MM.1S (cell line): ENCODE measurements at regions not wholly inside any gene's neighbourhood (a gene's known extent, or its start where the extent isn't known, plus 50 kb on each side); places are given as distances from the start of the nearest gene placed in this dataset.

Experiments
- DNase-seq: peaks from one replicate; pipeline ENCODE4 v3.0.0-alpha.2; 2015
- H2AFZ ChIP-seq: fragments of 300-600 bp; sonication (generic); 2 replicates; pipeline ENCODE4 v1.6.0; 2016; ENCODE audit warnings: antibody characterized with exemption, low read length
- H3F3A ChIP-seq: fragments of 300-600 bp; sonication (generic); 2 replicates; pipeline ENCODE4 v1.6.1; 2016; ENCODE audit warnings: mild to moderate bottlenecking, antibody characterized with exemption, low read length, moderate library complexity, mixed read lengths; ENCODE audit not compliant: insufficient read depth
- H3K27ac ChIP-seq: fragments of 300-600 bp; sonication (generic); 2 replicates; pipeline ENCODE4 v1.5.1; 2016; ENCODE audit warnings: mild to moderate bottlenecking, low read length
- H3K27me3 ChIP-seq: fragments of 300-600 bp; sonication (generic); replicated peaks from 2 replicates; pipeline ENCODE4 v1.6.0; 2016; ENCODE audit warnings: low read length; ENCODE audit not compliant: insufficient read depth
- H3K36me3 ChIP-seq: fragments of 300-600 bp; sonication (generic); replicated peaks from 2 replicates; pipeline ENCODE4 v1.6.1; 2016; ENCODE audit warnings: mild to moderate bottlenecking, low read length, mixed read lengths; ENCODE audit not compliant: insufficient read depth
- H3K4me1 ChIP-seq: fragments of 300-600 bp; sonication (generic); 2 replicates; pipeline ENCODE4 v1.6.1; 2016; ENCODE audit warnings: low read length, mixed read lengths
- H3K4me2 ChIP-seq: fragments of 300-600 bp; sonication (generic); 2 replicates; pipeline ENCODE4 v1.6.0; 2016; ENCODE audit warnings: low read depth, low read length
- H3K4me3 ChIP-seq: fragments of 300-600 bp; sonication (generic); 2 replicates; pipeline ENCODE4 v1.5.1; 2016; ENCODE audit warnings: low read length, mixed read lengths
- H3K79me2 ChIP-seq: fragments of 300-600 bp; sonication (generic); 2 replicates; pipeline ENCODE4 v1.6.1; 2016; ENCODE audit warnings: mixed run types, low read length, mixed read lengths
- H3K9ac ChIP-seq: fragments of 300-600 bp; sonication (generic); 2 replicates; pipeline ENCODE4 v1.6.1; 2016; ENCODE audit warnings: low read length, mixed read lengths
- H3K9me2 ChIP-seq: fragments of 300-600 bp; sonication (generic); replicated peaks from 2 replicates; pipeline ENCODE4 v1.6.1; 2016; ENCODE audit warnings: mild to moderate bottlenecking, low read length, mixed read lengths; ENCODE audit not compliant: insufficient read depth
- H3K9me3 ChIP-seq: fragments of 300-600 bp; sonication (generic); replicated peaks from 2 replicates; pipeline ENCODE4 v1.6.1; 2016; ENCODE audit warnings: mild to moderate bottlenecking, low read length, mixed read lengths; ENCODE audit not compliant: insufficient read depth
- H4K20me1 ChIP-seq: fragments of 300-600 bp; sonication (generic); 2 replicates; pipeline ENCODE4 v1.6.1; 2016; ENCODE audit warnings: mild to moderate bottlenecking, low read length, moderate library complexity, mixed read lengths; ENCODE audit not compliant: insufficient read depth
- EZH2 ChIP-seq: fragments of 300-600 bp; sonication (generic); optimal IDR thresholded peaks from 2 replicates; pipeline ENCODE3; 2017; ENCODE audit warnings: low read depth, mild to moderate bottlenecking, antibody characterized with exemption, low read length, mixed read lengths
- EZH2phosphoT487 ChIP-seq: fragments of 300-600 bp; sonication (generic); IDR thresholded peaks from 2 replicates; pipeline ENCODE4 v1.6.1; 2018; ENCODE audit warnings: antibody characterized with exemption, low read length
- TF ChIP-seq, protein P1 (sequence below): fragments of 300-600 bp; sonication (generic); IDR thresholded peaks from 2 replicates; pipeline ENCODE4 v1.5.1; 2016; ENCODE audit warnings: antibody characterized with exemption, low read length, mixed read lengths

DNA sequence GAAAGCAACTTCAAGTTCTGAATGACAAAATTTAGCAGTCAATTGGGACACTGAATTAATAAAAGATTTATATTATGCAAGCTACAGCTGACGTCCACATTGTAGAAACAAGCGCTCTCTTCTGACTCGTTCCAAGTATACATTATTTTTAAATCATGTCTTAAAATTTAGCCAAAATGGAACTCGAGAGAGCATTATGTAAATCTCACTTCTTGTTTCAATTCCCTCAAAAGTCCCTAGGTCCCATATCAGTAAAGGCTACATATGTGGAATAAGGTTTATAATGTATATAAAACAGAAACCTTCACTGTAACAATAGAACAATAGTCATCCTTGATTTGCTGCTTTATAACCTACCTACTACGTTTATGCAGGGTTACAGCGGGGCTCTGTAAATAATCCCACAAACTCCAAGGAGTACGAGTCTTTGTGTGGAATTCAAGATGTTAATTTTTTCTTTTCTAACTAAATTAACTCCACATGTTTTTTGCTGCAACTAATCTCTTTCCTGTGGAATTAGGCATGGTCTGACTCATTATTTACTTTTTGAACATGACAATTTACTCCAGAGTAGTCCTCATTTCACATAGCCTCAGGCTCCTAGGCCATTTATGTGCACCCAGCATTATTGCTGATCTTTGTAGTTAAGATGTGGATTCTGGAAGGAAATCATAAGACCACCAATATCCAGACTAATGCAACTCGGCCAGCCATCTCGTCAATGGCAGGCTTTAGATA, 785.1 kb downstream of the LTN1 start:
- Histone ChIP-seq H4K20me1 (no peaks in the 10 kb centered on the region), H3K27ac (no peak overlapping the region), H3K4me2 (no peak overlapping the region), H3K27me3 (no peaks in the 10 kb centered on the region), H3K9ac (no peak overlapping the region), H3K9me2 (no peaks in the 10 kb centered on the region; the same call in 1 of the 2 replicates), H3K4me3 (no peak overlapping the region), H3K9me3 (no peaks in the 10 kb centered on the region), H3K4me1 (no peaks in the 10 kb centered on the region), H3K79me2 (no peaks in the 10 kb centered on the region), H3K36me3 (no peaks in the 10 kb centered on the region), H3F3A (no peaks in the 10 kb centered on the region), H2AFZ (no peak overlapping the region)
- TF ChIP-seq, protein P1, sequence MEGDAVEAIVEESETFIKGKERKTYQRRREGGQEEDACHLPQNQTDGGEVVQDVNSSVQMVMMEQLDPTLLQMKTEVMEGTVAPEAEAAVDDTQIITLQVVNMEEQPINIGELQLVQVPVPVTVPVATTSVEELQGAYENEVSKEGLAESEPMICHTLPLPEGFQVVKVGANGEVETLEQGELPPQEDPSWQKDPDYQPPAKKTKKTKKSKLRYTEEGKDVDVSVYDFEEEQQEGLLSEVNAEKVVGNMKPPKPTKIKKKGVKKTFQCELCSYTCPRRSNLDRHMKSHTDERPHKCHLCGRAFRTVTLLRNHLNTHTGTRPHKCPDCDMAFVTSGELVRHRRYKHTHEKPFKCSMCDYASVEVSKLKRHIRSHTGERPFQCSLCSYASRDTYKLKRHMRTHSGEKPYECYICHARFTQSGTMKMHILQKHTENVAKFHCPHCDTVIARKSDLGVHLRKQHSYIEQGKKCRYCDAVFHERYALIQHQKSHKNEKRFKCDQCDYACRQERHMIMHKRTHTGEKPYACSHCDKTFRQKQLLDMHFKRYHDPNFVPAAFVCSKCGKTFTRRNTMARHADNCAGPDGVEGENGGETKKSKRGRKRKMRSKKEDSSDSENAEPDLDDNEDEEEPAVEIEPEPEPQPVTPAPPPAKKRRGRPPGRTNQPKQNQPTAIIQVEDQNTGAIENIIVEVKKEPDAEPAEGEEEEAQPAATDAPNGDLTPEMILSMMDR = no peak
- TF ChIP-seq EZH2phosphoT487 (no peak), EZH2 (no peak)
- no peak for DNase-seq

DNA sequence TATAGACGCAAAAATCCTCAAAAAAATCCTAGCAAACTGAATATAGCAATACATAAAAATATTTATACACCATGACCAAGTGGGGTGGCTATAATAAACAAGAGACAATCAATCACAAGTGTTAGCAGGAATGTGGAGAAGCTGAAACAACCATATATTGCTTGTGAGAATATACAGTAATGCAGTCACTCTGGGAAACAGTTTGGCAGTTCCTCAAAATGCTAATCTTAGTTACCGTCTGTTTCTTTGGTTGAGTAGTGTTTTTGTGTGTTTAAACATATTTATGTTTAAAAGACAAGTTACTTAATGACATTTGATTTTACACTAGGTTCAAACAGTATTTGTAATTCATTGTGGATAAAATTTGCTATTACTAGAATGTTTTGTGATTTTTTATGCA, 792.0 kb downstream of the LTN1 start:
- no peak for DNase-seq

DNA sequence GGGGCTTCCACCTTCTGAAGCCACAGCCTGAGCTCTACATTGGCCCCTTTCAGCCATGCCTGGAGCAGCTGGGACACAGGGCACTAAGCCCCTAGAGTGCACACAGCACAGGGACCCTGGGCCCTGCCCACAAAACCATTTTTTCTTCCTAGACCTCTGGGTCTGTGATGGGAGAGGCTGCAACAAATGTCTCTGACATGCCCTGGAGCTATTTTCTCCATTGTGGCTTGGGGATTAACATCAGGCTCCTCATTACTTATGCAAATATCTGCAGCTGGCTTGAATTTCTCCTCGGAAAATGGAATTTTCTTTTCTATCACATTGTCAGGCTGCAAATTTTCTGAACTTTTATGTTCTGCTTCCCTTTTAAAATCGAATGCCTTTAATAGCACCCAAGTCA, 795.7 kb downstream of the LTN1 start:
- Histone ChIP-seq H3K4me2 (no peak overlapping the region), H3K79me2 (no peaks in the 10 kb centered on the region), H3K36me3 (no peaks in the 10 kb centered on the region), H3K27ac (no peak overlapping the region), H3K9me2 (no peaks in the 10 kb centered on the region), H3K9me3 (no peaks in the 10 kb centered on the region), H4K20me1 (no peaks in the 10 kb centered on the region), H3K4me1 (no peaks in the 10 kb centered on the region), H3F3A (no peaks in the 10 kb centered on the region), H3K27me3 (no peaks in the 10 kb centered on the region), H3K4me3 (no peak overlapping the region), H3K9ac (no peak overlapping the region), H2AFZ (no peak overlapping the region)
- TF ChIP-seq, protein P1 = no peak
- no peak for TF ChIP-seq EZH2phosphoT487
- no peak for TF ChIP-seq EZH2
- DNase-seq = no peak

More for the DNA sequence above, 792.0 kb downstream of the LTN1 start:
- H2AFZ ChIP-seq = no peak overlapping the region
- H3K36me3 ChIP-seq = no peaks in the 10 kb centered on the region
- H3K9me3 ChIP-seq = no peaks in the 10 kb centered on the region
- no peak overlapping the region for H3K4me2 ChIP-seq
- no peak overlapping the region for H3K4me3 ChIP-seq
- no peaks in the 10 kb centered on the region for H3F3A ChIP-seq
- no peaks in the 10 kb centered on the region for H3K27me3 ChIP-seq
- no peak for TF ChIP-seq EZH2phosphoT487
- no peak for TF ChIP-seq EZH2
- TF ChIP-seq, protein P1 = no peak
- H4K20me1 ChIP-seq = no peaks in the 10 kb centered on the region
- no peaks in the 10 kb centered on the region for H3K79me2 ChIP-seq
- H3K27ac ChIP-seq = no peak overlapping the region
- H3K9me2 ChIP-seq = no peaks in the 10 kb centered on the region
- H3K4me1 ChIP-seq = no peaks in the 10 kb centered on the region
- no peak overlapping the region for H3K9ac ChIP-seq
